ENCODE measurements at regions not wholly inside any gene's neighbourhood (a gene's known extent, or its start where the extent isn't known, plus 50 kb on each side); places are given as distances from the start of the nearest gene placed in this dataset.

- H3K27me3 Mint-ChIP-seq (ENCODE audit: low read depth) = peaks cover 93% of the 10 kb centered on the region
- ChIA-PET CTCF (interaction anchor here (0.6 to 2.1 kb wide), 17 partner anchors 11 to 421 kb away, joined by 3 to 21 read pairs (median 3); no protein-coding TSS in a partner anchor), POLR2A (no interaction called here)
- ATAC-seq (no peak), DNase-seq (ENCODE audit: low spot score) (no peak)
- peaks cover 18% of the 10 kb centered on the region for H3K4me1 Mint-ChIP-seq
- no peaks in the 10 kb centered on the region for H3K36me3 Mint-ChIP-seq
- H3K4me3 Mint-ChIP-seq = no peak overlapping the region
- H3K27ac Mint-ChIP-seq = no peak overlapping the region
- no peaks in the 10 kb centered on the region for H3K9me3 Mint-ChIP-seq
- TF ChIP-seq NR1H2 (CRISPR knock-in tag; IDR thresholded peaks at IDR 0.05) (no peak), FOXJ3 (CRISPR knock-in tag; IDR thresholded peaks at IDR 0.05; ENCODE audit: borderline replicate concordance) (no peak), SOX15 (CRISPR knock-in tag; IDR thresholded peaks at IDR 0.05) (no peak), ERG (CRISPR knock-in tag; IDR thresholded peaks at IDR 0.05) (no peak)
Observed at GRCh38 chr14:56875104-56875675, 64.9 kb upstream of the OTX2 start.

GRCh38 chr14:56874375-56874774 is 64.1 kb upstream of the OTX2 start:
- H3K4me1 Mint-ChIP-seq = peaks cover 18% of the 10 kb centered on the region
- no peaks in the 10 kb centered on the region for H3K9me3 Mint-ChIP-seq
- no peak overlapping the region for H3K27ac Mint-ChIP-seq
- H3K27me3 Mint-ChIP-seq (ENCODE audit: low read depth) = peaks cover 95% of the 10 kb centered on the region
- H3K4me3 Mint-ChIP-seq = no peak overlapping the region
- H3K36me3 Mint-ChIP-seq = no peaks in the 10 kb centered on the region
- peak; percentile 97 for ATAC-seq
- ChIA-PET POLR2A (no interaction called here), CTCF (interaction anchor here (0.6 to 2.1 kb wide), 19 partner anchors 11 to 421 kb away, joined by 3 to 21 read pairs (median 3); no protein-coding TSS in a partner anchor)
- DNase-seq (ENCODE audit: low spot score) = peak; percentile 68
- peak; percentile 55 for TF ChIP-seq CTCF (IDR thresholded peaks at IDR 0.05)
- TF ChIP-seq ZNF396 (CRISPR knock-in tag; IDR thresholded peaks at IDR 0.05; ENCODE audit: borderline replicate concordance) = no peak

- TF ChIP-seq ZNF416 (CRISPR knock-in tag; IDR thresholded peaks at IDR 0.05) (no peak), ZNF317 (CRISPR knock-in tag; IDR thresholded peaks at IDR 0.05; ENCODE audit: borderline replicate concordance, low read depth) (no peak), JAZF1 (CRISPR knock-in tag; IDR thresholded peaks at IDR 0.05) (no peak), CBFB (CRISPR knock-in tag; IDR thresholded peaks at IDR 0.05; ENCODE audit: low read depth) (no peak), NFYB (CRISPR knock-in tag; conservative IDR thresholded peaks at IDR 0.05; ENCODE audit: low read depth) (no peak), ZNF532 (CRISPR knock-in tag; IDR thresholded peaks at IDR 0.05; ENCODE audit: borderline replicate concordance) (no peak)
- CTCF ChIA-PET = no interaction called here
- Mint-ChIP-seq H3K27ac (no peak overlapping the region), H3K9me3 (no peaks in the 10 kb centered on the region), H3K4me1 (peaks cover 17% of the 10 kb centered on the region), H3K4me3 (no peak overlapping the region), H3K27me3 (ENCODE audit: low read depth) (peaks cover 91% of the 10 kb centered on the region), H3K36me3 (no peaks in the 10 kb centered on the region)
- POLR2A ChIA-PET = interaction anchor here (1.0 kb wide), 1 partner anchor 9 kb away, joined by 3 read pairs; no protein-coding TSS in a partner anchor
- no peak for ATAC-seq
- no peak for DNase-seq (ENCODE audit: low spot score)
Observed at GRCh38 chr14:56870336-56870735, 60.1 kb upstream of the OTX2 start.

All from WTC11 (cell line).